NCI-H748 (cell line): ENCODE measurements at regions not wholly inside any gene's neighbourhood (a gene's known extent, or its start where the extent isn't known, plus 50 kb on each side); places are given as distances from the start of the nearest gene placed in this dataset.

ENCODE experiments used
- DNase-seq: peaks from one replicate; lab custom pipeline; 2025; ENCODE audit not compliant: unreplicated experiment; lab: John Stamatoyannopoulos, UW

DNA sequence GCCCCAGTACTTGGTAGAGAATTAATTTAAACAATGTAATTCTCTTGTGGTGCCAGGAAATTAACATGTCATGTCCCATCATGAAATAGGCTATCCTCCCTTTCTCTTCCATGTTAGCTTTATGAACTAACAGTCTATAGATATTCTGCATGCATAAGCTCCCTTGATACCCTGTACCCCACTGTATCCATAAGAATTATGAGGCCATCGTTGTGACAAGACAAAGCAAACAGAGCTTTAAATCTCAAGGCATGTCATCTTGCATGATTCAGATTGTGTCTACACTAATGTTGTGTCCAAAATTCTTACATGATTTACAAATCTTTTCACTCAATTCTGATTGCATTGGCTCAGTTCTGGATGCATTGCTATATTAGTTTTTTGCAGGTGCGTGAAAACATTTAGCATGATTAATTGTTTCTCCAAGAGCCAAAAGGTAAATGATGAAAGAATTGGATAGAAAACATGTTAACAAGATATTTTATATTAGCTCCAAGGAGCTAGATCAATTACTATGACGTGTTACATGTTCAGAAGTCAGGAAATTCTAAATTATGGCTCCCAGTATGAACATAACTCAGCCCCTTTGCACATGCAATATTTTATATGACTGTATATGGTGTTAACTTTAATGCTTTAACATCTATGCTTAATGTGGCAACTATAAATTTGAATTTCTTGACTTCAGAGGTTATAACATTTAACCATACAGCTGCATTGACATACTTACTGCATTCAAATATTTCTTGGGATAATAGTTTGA, 620.3 kb downstream of the SLC4A3 start:
- DNase-seq, result no peak

DNA sequence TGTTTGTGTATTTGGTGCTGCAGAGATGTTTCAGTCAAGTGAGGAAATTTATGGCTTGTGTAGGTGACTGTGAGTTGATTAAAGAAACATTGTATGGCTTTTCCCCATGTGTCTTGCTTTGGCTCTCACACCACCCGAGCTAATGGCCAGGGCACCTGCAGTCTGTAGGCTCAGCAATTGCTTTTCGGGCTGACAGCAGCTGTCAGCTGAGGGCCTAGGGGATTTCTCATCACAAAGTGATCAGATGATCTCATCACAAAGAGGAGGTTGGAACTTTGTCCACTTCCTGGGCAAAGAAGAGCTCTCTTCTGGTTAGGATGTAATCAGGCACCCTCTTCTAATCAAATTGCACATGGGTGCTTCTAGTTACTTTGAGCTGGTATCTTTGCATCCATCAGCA, 632.2 kb downstream of the SLC4A3 start:
- DNase-seq, result no peak

DNA sequence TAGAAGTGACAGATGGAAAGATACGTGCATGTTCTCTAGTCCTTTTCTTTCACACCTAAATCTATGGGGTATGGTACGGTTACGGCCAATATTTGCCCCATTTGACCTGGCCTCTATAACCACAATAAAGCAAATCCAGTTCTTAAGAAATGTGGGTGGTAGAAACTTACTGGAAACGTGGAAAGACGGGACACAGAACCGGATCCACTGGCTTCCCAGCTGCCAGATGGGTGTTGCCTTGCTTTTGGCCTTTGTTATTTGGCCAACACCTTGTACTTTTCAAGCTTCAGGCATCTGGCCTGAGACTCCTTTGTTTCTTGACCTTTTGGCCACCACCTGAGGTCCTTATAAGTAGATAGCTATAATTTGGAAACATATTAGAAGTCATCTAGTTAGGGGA, 635.9 kb downstream of the SLC4A3 start:
- DNase-seq, result no peak

DNA sequence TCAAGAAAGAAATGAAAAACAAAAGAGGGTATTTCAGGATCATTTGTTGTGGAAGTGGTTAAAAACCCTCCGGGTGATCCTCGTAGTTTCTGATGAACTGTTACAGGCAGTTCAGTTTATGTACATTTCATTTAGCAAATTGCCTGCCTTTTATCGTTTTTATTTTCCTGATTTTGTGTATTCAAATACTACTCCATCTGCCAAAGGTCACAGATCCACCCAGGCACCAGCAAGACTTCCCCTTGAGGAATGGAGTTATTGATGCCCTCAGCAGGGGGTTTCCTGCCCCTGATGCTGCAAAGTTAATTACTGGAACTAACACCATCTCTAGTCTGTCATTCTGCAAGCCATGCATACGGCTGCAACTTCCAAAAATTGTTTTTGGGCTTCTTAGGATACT, 641.9 kb downstream of the SLC4A3 start:
- peak; percentile 94 for DNase-seq

DNA sequence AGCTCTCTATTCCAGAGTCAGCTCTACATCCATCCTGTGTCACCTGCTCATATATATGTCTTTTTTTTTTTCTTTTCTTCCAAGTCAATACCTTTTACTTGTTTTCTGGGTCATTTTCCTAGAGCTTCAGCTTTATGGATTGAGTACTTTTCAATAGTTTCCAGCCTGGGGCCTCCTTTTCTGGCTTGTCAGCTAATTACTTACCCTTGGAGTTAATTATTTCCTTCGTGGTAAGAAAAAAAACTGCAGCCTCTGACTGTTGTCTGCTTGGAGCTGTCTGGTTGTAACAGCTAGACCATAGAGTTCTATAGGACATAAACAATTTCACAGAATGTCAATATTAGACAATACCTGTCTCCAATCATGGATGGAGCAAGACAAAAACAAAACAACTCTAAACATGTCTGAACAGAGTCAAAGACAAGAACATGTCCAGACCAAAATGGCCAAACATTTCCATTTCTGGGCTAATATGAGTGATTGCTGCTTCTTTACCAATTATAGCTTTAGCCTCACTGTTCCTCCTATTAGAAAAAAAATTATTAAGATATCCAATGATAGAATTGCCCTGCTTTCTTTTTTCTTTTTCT, 643.1 kb downstream of the SLC4A3 start:
- peak; percentile 62 for DNase-seq

DNA sequence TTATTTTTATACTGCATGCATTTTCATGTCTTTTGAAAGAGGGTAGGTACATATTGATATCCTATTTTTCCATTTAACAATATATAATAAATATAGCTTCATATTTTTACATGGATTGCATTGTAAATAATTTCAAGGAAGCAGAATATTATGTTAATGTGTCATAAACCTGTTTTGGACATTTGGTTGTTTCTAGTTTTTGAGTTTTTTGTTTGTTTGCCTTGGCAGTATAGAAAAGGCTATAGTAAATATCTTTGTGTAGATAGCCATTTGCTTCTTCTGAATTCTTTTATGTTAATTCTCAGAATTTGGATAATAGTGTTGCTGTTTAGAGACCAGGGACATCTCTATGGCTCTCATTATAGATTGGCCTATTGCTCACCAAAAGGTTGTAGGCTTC, 645.2 kb downstream of the SLC4A3 start:
- no peak for DNase-seq

DNA sequence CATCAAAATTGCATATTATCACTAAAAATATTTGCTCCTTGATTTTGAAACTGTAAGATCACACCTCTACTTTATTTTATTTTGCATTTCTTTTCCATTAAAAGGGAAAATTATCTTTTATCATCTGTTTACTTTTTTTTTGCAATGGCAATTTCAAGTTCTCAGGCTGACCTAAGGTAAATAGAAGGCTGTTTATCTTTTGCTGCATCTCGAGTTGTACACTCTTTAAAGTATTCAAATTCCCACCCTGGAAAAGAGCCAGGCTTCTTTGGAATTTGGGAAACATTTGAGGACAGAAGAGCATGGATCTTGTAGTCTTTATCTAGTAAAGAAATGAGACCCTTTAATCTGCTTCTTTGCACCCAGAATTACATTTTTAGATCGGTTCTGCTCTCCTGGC, 645.7 kb downstream of the SLC4A3 start:
- no peak for DNase-seq

DNA sequence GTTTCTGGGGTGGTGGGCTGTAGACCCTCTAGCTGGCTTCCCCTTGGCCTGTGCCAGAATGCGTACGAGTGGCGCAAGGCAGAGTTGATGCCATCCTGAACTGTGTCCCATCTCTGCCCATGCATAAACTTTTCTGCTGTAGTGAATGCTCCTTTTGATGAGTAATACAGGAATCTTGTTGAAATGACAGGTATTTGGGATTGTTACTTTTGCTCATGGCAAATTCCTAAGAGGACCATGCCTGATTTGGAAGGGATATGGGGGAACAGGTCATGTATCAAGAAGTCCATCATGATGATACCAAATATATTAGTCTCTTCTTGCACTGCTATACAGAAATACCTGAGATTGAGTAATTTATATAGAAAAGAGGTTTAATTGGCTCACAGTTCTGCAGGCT, 648.0 kb downstream of the SLC4A3 start:
- no peak for DNase-seq

DNA sequence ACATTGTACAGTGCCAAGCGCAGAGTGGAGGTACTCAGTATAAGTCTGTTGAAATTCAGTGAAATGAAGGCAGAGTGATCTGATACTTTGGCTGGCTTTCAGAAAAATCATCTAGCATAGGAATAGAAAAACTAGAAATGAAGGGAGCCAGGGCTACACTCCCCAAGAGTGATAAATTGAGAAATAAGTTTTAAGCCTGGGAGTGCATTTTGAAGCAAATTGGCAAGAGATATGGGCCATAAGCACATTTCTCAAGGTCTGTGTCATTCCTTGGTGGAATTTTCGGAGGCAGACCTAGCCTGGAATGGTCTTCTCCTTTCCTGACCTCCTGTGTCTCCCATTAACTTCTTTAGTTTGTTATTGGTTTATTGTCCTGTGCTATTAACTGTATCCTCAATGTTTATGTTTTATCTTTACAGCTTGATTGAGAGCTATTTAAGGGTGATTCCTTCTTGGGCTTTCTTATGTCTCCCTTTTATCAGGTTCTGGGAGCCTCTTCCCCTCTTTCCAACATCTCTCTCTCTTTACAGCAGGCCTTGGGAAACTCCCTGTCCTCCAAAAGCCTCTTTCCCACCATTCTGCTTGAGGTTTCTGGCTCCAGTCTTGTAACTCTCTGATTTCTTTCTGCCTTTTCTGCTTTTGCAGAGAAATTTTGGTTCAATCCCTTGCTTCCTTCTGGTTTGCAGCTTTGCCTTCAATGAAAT, 649.5 kb downstream of the SLC4A3 start:
- no peak for DNase-seq

DNA sequence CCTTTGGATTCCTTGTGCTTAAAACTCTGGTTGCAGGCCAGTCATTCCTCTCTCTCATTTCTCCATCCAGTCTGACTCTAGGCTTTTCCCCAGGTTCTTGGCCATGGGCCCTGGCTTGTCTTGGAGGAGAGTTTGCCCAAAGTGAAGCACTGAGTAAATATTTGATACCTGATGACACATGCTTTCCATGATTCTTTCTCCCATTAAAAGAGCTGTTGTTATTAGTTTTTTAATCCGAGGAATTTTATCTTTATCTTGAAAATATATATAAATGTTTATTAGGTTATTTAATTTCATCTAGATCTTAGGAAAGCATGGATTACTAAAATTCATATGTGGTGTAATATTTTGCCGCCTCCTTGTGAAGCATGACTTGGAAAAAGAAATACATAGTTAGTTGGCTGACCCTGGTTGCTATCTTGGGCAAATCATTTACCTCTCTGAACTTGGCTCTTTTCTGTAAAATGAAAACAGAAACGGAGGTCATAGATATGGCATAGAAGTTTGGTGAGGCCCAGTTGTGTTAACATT, 650.1 kb downstream of the SLC4A3 start:
- no peak for DNase-seq

DNA sequence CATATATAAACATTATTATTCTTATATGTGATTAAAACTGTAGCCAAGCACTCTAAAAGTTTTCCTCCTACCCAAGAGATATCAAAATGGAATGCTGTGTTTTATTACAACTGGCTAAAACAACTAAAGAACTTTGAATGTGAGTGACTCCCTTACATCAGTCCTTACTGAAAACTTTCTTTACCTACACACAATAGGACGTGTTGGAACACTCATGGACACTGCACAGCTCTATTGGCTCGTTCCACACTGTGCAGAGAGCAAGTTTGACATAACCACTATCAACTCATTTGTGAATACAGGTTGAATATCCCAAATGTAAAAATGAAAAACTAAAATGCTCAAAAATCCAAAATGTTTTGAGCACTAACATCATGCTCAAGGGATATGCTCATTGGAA, 650.6 kb downstream of the SLC4A3 start:
- DNase-seq, result no peak

DNA sequence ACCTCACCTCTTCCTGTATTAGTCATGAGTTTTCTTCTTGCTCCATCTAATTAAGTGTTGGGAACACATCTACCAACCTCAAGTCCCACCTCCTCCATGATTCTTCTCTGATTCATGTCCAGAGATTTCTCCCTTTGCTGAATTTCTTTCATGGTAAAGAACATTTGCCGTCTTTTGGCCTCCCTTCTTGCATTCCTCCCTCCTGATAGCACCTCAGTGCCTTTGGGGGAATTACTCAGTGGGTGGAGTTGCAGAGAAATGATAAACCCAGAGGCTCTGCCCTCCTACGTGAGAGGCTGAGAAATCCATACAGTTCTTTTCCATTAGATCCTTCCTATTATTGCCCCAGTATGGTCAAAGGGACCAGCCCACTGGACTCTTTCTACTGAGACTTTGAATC, 651.9 kb downstream of the SLC4A3 start:
- DNase-seq, result no peak

DNA sequence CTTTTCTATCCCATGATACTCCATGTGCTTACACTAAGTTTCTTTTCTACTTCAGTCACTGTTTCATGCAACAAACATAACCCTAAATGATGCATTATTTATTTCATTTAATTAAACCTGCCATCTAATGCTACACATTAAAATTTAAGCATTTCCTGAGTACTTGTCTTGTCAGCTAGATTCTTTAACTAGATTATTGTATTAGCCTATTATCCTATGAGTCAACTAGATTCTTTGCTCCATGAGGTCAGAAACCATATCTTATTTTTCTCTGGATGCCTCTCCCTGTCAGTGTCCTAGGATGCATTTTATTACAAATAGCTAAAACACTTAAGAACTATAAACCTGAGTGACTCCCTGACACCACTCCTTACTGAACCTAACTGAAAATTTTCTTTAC, 652.4 kb downstream of the SLC4A3 start:
- DNase-seq, result no peak

DNA sequence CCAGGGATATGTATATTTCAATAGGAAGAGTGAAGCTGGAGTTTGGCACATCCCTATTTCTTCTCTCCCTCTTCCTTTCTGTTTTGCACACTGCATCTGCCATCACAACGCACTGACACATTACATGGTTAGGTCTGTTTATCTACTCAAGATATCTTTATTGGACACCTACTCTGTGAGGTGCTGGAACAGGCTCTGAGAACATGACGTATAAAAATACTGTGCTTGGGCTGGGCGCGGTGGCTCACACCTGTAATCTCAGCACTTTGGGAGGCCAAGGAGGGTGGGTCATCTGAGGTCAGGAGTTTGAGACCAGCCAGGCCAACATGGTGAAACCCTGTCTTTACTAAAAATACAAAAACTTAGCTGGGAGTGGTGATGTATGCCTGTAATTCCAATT, 653.3 kb downstream of the SLC4A3 start:
- no peak for DNase-seq

DNA sequence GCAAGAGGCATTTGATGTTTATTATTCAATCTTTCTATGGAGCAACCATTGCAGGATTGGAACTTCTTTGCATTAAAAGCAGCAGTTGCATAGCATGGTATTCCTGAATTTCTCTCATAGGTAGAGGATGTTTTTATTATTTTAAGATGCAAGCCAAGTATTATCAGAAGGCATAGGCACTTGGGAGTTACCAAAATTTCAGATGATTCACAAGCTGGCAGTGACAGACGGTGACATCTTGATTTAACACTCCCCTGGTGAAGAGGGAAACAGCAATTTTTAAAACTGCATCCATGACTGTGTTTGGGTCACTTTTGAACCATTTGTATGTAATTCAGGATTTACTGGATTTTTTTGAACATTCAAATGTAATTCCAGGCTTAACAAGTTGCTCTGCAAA, 654.3 kb downstream of the SLC4A3 start:
- DNase-seq, result no peak

DNA sequence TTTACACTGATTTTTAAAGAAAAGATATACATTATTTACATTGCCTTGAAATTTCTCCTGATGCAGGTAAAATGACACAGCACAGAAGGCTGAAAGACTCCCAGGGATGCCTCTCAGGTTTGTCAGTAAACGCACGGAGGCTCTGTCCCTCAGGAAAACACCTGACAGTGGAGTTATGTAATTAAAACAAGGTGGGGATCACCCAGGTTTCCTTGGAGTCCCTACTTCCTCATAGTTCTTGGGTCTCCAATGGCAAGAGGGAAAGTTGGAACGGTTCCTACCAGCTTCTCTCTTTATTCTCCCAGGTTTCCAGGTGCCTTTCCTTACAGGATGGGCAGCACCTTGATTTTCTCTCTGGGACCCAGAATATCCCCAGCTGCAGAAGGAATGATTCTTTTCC, 654.8 kb downstream of the SLC4A3 start:
- DNase-seq, result no peak

DNA sequence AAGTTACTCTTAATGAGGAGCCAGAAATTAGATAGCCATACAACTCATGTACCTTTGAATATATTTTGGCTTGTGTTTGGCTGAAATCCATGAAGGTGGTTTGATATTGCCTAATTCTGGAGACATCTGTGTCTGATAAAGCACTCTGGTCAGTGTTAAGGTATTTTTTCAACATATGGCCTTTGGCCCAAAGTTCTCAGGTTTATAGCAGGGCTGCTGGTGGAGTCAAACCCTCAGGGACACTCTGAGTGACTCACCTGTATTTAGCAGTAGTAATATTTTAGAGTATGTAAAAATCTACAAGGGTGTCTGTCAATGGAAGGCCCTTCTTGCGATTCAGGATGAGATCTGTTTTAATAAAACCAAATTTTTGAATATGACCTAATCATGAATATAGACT, 666.5 kb downstream of the SLC4A3 start:
- no peak for DNase-seq

DNA sequence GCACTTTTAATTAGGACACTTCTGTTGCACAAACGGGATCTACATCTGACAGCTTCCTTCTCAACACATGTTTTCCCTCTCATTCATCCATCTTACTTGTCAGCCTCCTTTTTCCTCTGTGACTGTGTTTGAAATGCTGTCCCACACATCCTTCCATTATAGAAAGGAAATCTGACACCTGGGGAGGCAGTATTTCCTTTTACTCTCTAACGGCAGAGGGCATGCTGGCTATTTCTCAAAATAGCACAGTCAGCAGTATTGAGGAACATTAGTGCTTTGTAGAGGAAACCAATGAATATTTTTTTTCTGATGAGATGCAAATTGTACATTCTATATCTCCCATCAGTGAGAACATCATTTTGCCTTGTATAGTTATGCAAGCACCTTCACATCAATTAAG, 668.7 kb downstream of the SLC4A3 start:
- peak; percentile 67 for DNase-seq

DNA sequence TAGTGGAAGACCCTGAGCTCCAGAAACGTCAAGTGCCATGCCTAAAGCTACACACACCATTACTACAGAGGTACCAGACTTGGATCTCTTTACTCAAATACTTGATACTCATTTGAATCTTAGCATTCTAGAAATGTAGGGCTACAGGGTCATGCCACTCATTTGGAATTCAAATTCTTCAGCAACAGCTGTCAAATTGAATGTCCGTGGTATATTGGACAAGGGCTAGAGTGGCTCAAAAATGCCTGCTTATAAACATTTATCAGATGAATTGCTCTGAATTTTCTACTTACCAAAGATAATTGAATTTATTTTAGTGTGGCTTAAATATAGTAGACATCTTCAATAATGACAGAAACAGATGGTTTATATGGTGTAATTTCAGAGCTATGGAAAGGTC, 669.7 kb downstream of the SLC4A3 start:
- DNase-seq, result no peak

DNA sequence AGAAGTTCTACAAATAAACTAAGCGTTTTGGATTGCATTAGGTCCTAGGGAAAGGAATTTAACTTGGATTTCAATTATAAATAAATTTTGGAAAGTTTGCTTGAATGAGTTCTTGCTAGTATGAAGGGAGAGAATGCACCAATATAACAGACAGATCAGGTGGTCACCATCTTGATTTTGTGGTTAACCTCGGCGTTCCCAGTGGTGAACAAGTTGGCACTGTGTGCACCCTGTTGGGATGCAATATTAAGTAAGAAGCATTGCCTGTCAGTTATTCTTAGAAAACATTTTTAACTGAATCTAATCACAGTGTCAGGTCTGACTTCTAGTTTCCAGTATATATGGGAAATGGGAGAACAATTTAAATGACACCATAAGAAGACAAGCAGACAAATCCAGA, 673.4 kb downstream of the SLC4A3 start:
- DNase-seq, result no peak

DNA sequence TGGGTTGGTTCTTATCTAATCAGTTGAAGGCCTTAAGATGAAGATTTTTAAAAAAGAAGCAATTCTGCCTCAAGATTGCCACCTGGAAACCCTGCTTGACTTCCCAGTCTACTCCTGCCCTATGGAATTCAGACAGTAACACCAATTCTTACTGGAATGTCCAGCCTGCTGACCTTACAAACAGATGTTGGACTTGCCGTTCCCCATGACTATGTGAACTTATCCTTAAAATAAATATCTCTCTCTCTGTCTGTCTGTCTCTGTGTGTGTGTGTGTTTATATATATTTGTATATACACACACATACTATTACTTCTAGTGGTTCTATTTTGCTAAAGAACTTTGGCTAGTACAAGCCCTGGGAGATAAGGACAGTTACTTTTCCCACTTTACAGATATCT, 675.3 kb downstream of the SLC4A3 start:
- DNase-seq, result no peak

DNA sequence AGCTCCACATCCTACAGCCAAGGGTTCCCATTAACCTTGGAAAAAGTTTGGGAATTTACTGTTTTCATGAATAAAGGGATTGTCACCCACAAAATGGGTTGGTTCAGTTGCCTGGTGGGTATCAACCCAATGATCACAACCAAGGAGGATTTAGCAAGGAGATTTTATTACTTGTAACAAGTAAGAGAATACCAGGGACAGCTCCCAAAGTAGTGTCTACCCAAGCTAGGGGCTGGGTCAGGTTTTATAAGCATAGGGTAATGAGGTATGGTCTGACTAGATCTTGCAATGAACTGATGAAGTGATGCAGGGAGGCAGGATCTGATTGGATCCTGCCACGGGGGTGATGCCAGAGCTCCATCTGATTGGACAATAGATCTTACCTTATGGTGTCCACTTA, 681.8 kb downstream of the SLC4A3 start:
- DNase-seq, result no peak
